Liver (tissue), 8 donors: ENCODE measurements at regions not wholly inside any gene's neighbourhood (a gene's known extent, or its start where the extent isn't known, plus 50 kb on each side); places are given as distances from the start of the nearest gene placed in this dataset.

Experiments used
- DNase-seq: peaks from one replicate; pipeline ENCODE4 v3.0.0-alpha.2; 2017; ENCODE audit warnings: low spot score
- H3K27ac ChIP-seq, 2 donors: one replicate each; pipeline ENCODE4 v1.7.0; 2013; ENCODE audit warnings: inconsistent platforms in 2 of 2, low read length in 2 of 2, control low read depth in 1 of 2, low read depth in 1 of 2, mild to moderate bottlenecking in 1 of 2
- H3K27me3 ChIP-seq, 4 donors: one replicate each; pipeline versions ENCODE4 v1.6.1 to v1.7.0; 2013; ENCODE audit warnings: low read length in 3 of 4, inconsistent platforms in 1 of 4, mild to moderate bottlenecking in 1 of 4, moderate library complexity in 1 of 4; ENCODE audit not compliant: control insufficient read depth in 4 of 4, insufficient read depth in 4 of 4
- H3K36me3 ChIP-seq, 4 donors: one replicate each; pipeline versions ENCODE4 v1.6.1 to v1.7.0; 2013; ENCODE audit warnings: low read length in 3 of 4, mild to moderate bottlenecking in 3 of 4, low read depth in 1 of 4, moderate library complexity in 1 of 4; ENCODE audit not compliant: control insufficient read depth in 4 of 4, insufficient read depth in 3 of 4
- H3K4me1 ChIP-seq, 4 donors: one replicate each; pipeline versions ENCODE4 v1.6.1 to v1.7.0; 2013; ENCODE audit warnings: low read length in 3 of 4, mild to moderate bottlenecking in 3 of 4, moderate library complexity in 1 of 4; ENCODE audit not compliant: control insufficient read depth in 4 of 4, insufficient read depth in 4 of 4
- H3K4me3 ChIP-seq, 3 donors: one replicate each; pipeline versions ENCODE4 v1.6.1 to v1.7.0; 2013; ENCODE audit warnings: low read length in 3 of 3, control low read depth in 1 of 3, low read depth in 1 of 3, mild to moderate bottlenecking in 1 of 3
- H3K9ac ChIP-seq, 2 donors: one replicate each; pipeline ENCODE4 v1.7.0; 2013; ENCODE audit warnings: low read length in 2 of 2, mild to moderate bottlenecking in 2 of 2, moderate library complexity in 2 of 2, control low read depth in 1 of 2, low read depth in 1 of 2
- H3K9me3 ChIP-seq, 4 donors: one replicate each; pipeline versions ENCODE4 v1.6.1 to v1.7.0; 2013; ENCODE audit warnings: low read length in 3 of 4; ENCODE audit not compliant: control insufficient read depth in 4 of 4
- ATF3 ChIP-seq: IDR thresholded peaks from 2 replicates; pipeline ENCODE4 v1.6.1; 2016; ENCODE audit warnings: antibody characterized with exemption
- CTCF ChIP-seq: fragments of 150-350 bp; IDR thresholded peaks from 2 replicates; pipeline ENCODE4 v1.5.1; 2017; ENCODE audit warnings: improper control_type of control experiment, low read depth, low read length; ENCODE audit not compliant: missing input control
- EGR1 ChIP-seq, 2 donors: IDR thresholded peaks; 2 replicates each; pipeline ENCODE4 v1.6.1; 2016 to 2018; ENCODE audit warnings: antibody characterized with exemption in 2 of 2, low read depth in 2 of 2
- FOXA1 ChIP-seq: IDR thresholded peaks from 2 replicates; pipeline ENCODE4 v1.6.1; 2016; ENCODE audit warnings: antibody characterized with exemption
- FOXA2 ChIP-seq: IDR thresholded peaks from 2 replicates; pipeline ENCODE4 v1.6.1; 2016; ENCODE audit warnings: antibody characterized with exemption
- GABPA ChIP-seq, 2 donors: IDR thresholded peaks in 1 of 2; conservative IDR thresholded peaks in 1 of 2; 2 replicates each; pipeline ENCODE4 v1.6.1; 2016; ENCODE audit warnings: antibody characterized with exemption in 2 of 2, mild to moderate bottlenecking in 1 of 2, moderate library complexity in 1 of 2
- HNF4A ChIP-seq, 2 donors: conservative IDR thresholded peaks; 2 replicates each; pipeline ENCODE4 v1.6.1; 2016; ENCODE audit warnings: antibody characterized with exemption in 2 of 2, mild to moderate bottlenecking in 2 of 2
- HNF4G ChIP-seq: IDR thresholded peaks from 2 replicates; pipeline ENCODE4 v1.6.1; 2016; ENCODE audit warnings: antibody characterized with exemption
- JUND ChIP-seq, 2 donors: IDR thresholded peaks; 2 replicates each; pipeline ENCODE4 v1.6.1; 2016; ENCODE audit warnings: antibody characterized with exemption in 2 of 2
- MAX ChIP-seq: IDR thresholded peaks from 2 replicates; pipeline ENCODE4 v1.6.1; 2016; ENCODE audit warnings: antibody characterized with exemption
- NR2F2 ChIP-seq: IDR thresholded peaks from 2 replicates; pipeline ENCODE4 v1.6.1; 2016; ENCODE audit warnings: antibody characterized with exemption
- RAD21 ChIP-seq, 2 donors: IDR thresholded peaks; 2 replicates each; pipeline ENCODE4 v1.6.1; 2016; ENCODE audit warnings: antibody characterized with exemption in 2 of 2, mild to moderate bottlenecking in 2 of 2
- REST ChIP-seq: IDR thresholded peaks from 2 replicates; pipeline ENCODE4 v1.6.1; 2016; ENCODE audit warnings: antibody characterized with exemption, mild to moderate bottlenecking
- RXRA ChIP-seq, 2 donors: IDR thresholded peaks; 2 replicates each; pipeline ENCODE4 v1.6.1; 2017 to 2018; ENCODE audit warnings: antibody characterized with exemption in 2 of 2, mild to moderate bottlenecking in 1 of 2
- SP1 ChIP-seq: IDR thresholded peaks from 2 replicates; pipeline ENCODE4 v1.6.1; 2018; ENCODE audit warnings: antibody characterized with exemption, mild to moderate bottlenecking
- TAF1 ChIP-seq: conservative IDR thresholded peaks from 2 replicates; pipeline ENCODE4 v1.6.1; 2016; ENCODE audit warnings: antibody characterized with exemption, mild to moderate bottlenecking
- YY1 ChIP-seq: IDR thresholded peaks from 2 replicates; pipeline ENCODE4 v1.6.1; 2016; ENCODE audit warnings: antibody characterized with exemption, mild to moderate bottlenecking
- ZBTB33 ChIP-seq: IDR thresholded peaks from 2 replicates; pipeline ENCODE4 v1.6.1; 2016; ENCODE audit warnings: antibody characterized with exemption
- WGBS: extraction: QIAGEN DNeasy Blood & Tissue Kit; methylation state at CpG from one replicate; pipeline ENCODE4 v1.1.7; 2013; 5-methylcytosine and 5-hydroxymethylcytosine counted together
- donor health status: healthy.
- donor health status: healthy.
- donor health status: healthy.
- donor health status: healthy.
- donor health status: healthy.

- no peak overlapping the region for H3K27ac ChIP-seq
- no peak for DNase-seq
- whole genome bisulfite sequencing, result 80% methylated on average over 3 of the region's 3 CpGs
Observed at GRCh38 chr5:88979726-88980125, 96.7 kb upstream of the MEF2C start.

GRCh38 chr5:88979244-88979643, 96.3 kb upstream of the MEF2C start:
- DNase-seq, result no peak
- Histone ChIP-seq H3K9ac (no peak overlapping the region), H3K9me3 (no peaks in the 10 kb centered on the region), H3K27me3 (no peaks in the 10 kb centered on the region), H3K4me3 (no peak overlapping the region), H3K4me1 (no peaks in the 10 kb centered on the region), H3K27ac (no peak overlapping the region), H3K36me3 (no peaks in the 10 kb centered on the region)
- 75% methylated on average over 3 of the region's 3 CpGs for WGBS
- no peak for TF ChIP-seq REST
- no peak for TF ChIP-seq HNF4A (conservative IDR thresholded peaks at IDR 0.05)
- TF ChIP-seq RXRA (IDR thresholded peaks at IDR 0.05), result no peak
- TF ChIP-seq JUND (IDR thresholded peaks at IDR 0.05), result no peak
- no peak for TF ChIP-seq RAD21 (IDR thresholded peaks at IDR 0.05)
- no peak for TF ChIP-seq NR2F2
- no peak for TF ChIP-seq CTCF

More at GRCh38 chr5:88979726-88980125, 96.7 kb upstream of the MEF2C start:
- Histone ChIP-seq H3K9me3 (no peaks in the 10 kb centered on the region), H3K36me3 (no peaks in the 10 kb centered on the region), H3K27me3 (no peaks in the 10 kb centered on the region), H3K9ac (no peak overlapping the region), H3K4me1 (no peaks in the 10 kb centered on the region), H3K4me3 (no peak overlapping the region)
- no peak for TF ChIP-seq HNF4G
- TF ChIP-seq ATF3, result no peak
- TF ChIP-seq TAF1, result no peak
- no peak for TF ChIP-seq MAX
- TF ChIP-seq FOXA1, result no peak
- no peak for TF ChIP-seq NR2F2
- TF ChIP-seq GABPA (IDR thresholded peaks at IDR 0.05 in 1 of 2, conservative IDR thresholded peaks at IDR 0.05 in 1 of 2), result no peak
- no peak for TF ChIP-seq YY1
- TF ChIP-seq ZBTB33, result no peak
- TF ChIP-seq RAD21 (IDR thresholded peaks at IDR 0.05), result no peak
- TF ChIP-seq FOXA2, result no peak
- TF ChIP-seq SP1, result no peak
- TF ChIP-seq EGR1 (IDR thresholded peaks at IDR 0.05; ENCODE audit: low read depth in 2 of 2), result no peak
- no peak for TF ChIP-seq REST
